Keratinocyte (primary cell): ENCODE measurements at regions not wholly inside any gene's neighbourhood (a gene's known extent, or its start where the extent isn't known, plus 50 kb on each side); places are given as distances from the start of the nearest gene placed in this dataset.

Experiments
- DNase-seq: peaks from one replicate; pipeline ENCODE4 v3.0.0-alpha.2; 2011; ENCODE audit warnings: low read depth, missing footprints, low spot score
- FAIRE-seq: peaks from 2 replicates; lab custom pipeline; 2011; peaks lifted over from hg19 to GRCh38; lab: Jason Lieb, UNC
- H2AFZ ChIP-seq: 2 replicates; pipeline ENCODE4 v1.6.0; 2012; ENCODE audit warnings: low read length, control low read depth, inconsistent platforms; ENCODE audit not compliant: control insufficient read depth
- H3K27ac ChIP-seq: 2 replicates; pipeline ENCODE4 v1.5.1; 2011; ENCODE audit warnings: low read length; ENCODE audit not compliant: control insufficient read depth, insufficient read depth
- H3K27me3 ChIP-seq: 3 replicates; pipeline ENCODE4 v1.6.0; 2011; ENCODE audit warnings: low read length; ENCODE audit not compliant: control insufficient read depth, insufficient read depth; ENCODE audit errors: extremely low read depth
- H3K36me3 ChIP-seq, 2 experiments: 2 replicates in 1 of 2; 3 replicates in 1 of 2; pipeline ENCODE4 v1.5.1; 2011; ENCODE audit warnings: low read length in 2 of 2, mild to moderate bottlenecking in 1 of 2; ENCODE audit not compliant: control insufficient read depth in 2 of 2, insufficient read depth in 2 of 2; ENCODE audit errors: extremely low read depth in 1 of 2
- H3K4me1 ChIP-seq: 3 replicates; pipeline ENCODE4 v1.5.1; 2011; ENCODE audit warnings: low read length; ENCODE audit not compliant: control insufficient read depth, insufficient read depth; ENCODE audit errors: extremely low read depth
- H3K4me2 ChIP-seq: 3 replicates; pipeline ENCODE4 v1.6.0; 2011; ENCODE audit warnings: low read depth, low read length; ENCODE audit not compliant: control insufficient read depth, insufficient read depth; ENCODE audit errors: extremely low read depth
- H3K4me3 ChIP-seq, 3 experiments: fragments of 200-600 bp in 1 of 3; sonication (generic) in 1 of 3; 2 replicates in 2 of 3; 3 replicates in 1 of 3; pipeline ENCODE4 v1.5.1; 2011 to 2016; ENCODE audit warnings: low read length in 3 of 3, mild to moderate bottlenecking in 3 of 3, control low read depth in 2 of 3, inconsistent platforms in 1 of 3, low read depth in 1 of 3, mixed read lengths in 1 of 3, mixed run types in 1 of 3, moderate library complexity in 1 of 3; ENCODE audit not compliant: control insufficient read depth in 2 of 3, insufficient read depth in 2 of 3; ENCODE audit errors: extremely low read depth in 1 of 3
- H3K79me2 ChIP-seq: 2 replicates; pipeline ENCODE4 v1.6.0; 2012; ENCODE audit warnings: low read length; ENCODE audit not compliant: control insufficient read depth, insufficient read depth
- H3K9ac ChIP-seq: 3 replicates; pipeline ENCODE4 v1.6.0; 2011; ENCODE audit warnings: low read length; ENCODE audit not compliant: control insufficient read depth, insufficient read depth; ENCODE audit errors: extremely low read depth
- H3K9me1 ChIP-seq: 3 replicates; pipeline ENCODE4 v1.6.0; 2011; ENCODE audit warnings: low read length; ENCODE audit not compliant: control insufficient read depth, insufficient read depth; ENCODE audit errors: extremely low read depth
- H3K9me3 ChIP-seq: 2 replicates; pipeline ENCODE4 v1.5.1; 2012; ENCODE audit warnings: low read depth, low read length; ENCODE audit not compliant: control insufficient read depth
- H4K20me1 ChIP-seq: 3 replicates; pipeline ENCODE4 v1.6.0; 2011; ENCODE audit warnings: low read length; ENCODE audit not compliant: control insufficient read depth, insufficient read depth; ENCODE audit errors: extremely low read depth
- EZH2 ChIP-seq: IDR thresholded peaks from one replicate; pipeline ENCODE4 v1.6.1; 2012; ENCODE audit warnings: inconsistent platforms, mild to moderate bottlenecking, low read length, moderate library complexity
- dilution Hi-C: fragments of 300-500 bp; cut with MboI; formaldehyde crosslinking; loops from one replicate; pipeline ENCODE4 v1.7.0; 2020; ENCODE audit warnings: low sequenced_read_pairs; ENCODE audit not compliant: extremely low pct_ligation_motif_present
- TF ChIP-seq, protein P1 (sequence below), 3 experiments: IDR thresholded peaks in 1 of 3; conservative IDR thresholded peaks in 1 of 3; optimal IDR thresholded peaks in 1 of 3; 2 replicates in 2 of 3; 3 replicates in 1 of 3; pipeline versions ENCODE3 to v1.5.1; 2011; ENCODE audit warnings: low read length in 3 of 3, mild to moderate bottlenecking in 3 of 3, moderate library complexity in 2 of 3, control low read depth in 1 of 3, inconsistent platforms in 1 of 3; ENCODE audit not compliant: insufficient read depth in 2 of 3; ENCODE audit errors: extremely low read depth in 1 of 3

- DNase-seq (no peak), FAIRE-seq (no peak)
- Histone ChIP-seq H4K20me1 (no peaks in the 10 kb centered on the region), H3K27me3 (no peaks in the 10 kb centered on the region), H3K4me3 (no peak overlapping the region), H3K36me3 (no peaks in the 10 kb centered on the region), H3K9ac (no peak overlapping the region), H2AFZ (no peak overlapping the region), H3K79me2 (no peaks in the 10 kb centered on the region), H3K27ac (no peak overlapping the region), H3K9me3 (no peaks in the 10 kb centered on the region), H3K4me2 (no peak overlapping the region), H3K4me1 (no peaks in the 10 kb centered on the region), H3K9me1 (no peaks in the 10 kb centered on the region)
- dilution Hi-C loops = no loop called here
- no peak for TF ChIP-seq EZH2
- TF ChIP-seq, protein P1, sequence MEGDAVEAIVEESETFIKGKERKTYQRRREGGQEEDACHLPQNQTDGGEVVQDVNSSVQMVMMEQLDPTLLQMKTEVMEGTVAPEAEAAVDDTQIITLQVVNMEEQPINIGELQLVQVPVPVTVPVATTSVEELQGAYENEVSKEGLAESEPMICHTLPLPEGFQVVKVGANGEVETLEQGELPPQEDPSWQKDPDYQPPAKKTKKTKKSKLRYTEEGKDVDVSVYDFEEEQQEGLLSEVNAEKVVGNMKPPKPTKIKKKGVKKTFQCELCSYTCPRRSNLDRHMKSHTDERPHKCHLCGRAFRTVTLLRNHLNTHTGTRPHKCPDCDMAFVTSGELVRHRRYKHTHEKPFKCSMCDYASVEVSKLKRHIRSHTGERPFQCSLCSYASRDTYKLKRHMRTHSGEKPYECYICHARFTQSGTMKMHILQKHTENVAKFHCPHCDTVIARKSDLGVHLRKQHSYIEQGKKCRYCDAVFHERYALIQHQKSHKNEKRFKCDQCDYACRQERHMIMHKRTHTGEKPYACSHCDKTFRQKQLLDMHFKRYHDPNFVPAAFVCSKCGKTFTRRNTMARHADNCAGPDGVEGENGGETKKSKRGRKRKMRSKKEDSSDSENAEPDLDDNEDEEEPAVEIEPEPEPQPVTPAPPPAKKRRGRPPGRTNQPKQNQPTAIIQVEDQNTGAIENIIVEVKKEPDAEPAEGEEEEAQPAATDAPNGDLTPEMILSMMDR (optimal IDR thresholded peaks at IDR 0.05 in 1 of 3, IDR thresholded peaks at IDR 0.05 in 1 of 3, conservative IDR thresholded peaks at IDR 0.05 in 1 of 3; ENCODE audit: extremely low read depth in 1 of 3, insufficient read depth in 2 of 3, low read length in 3 of 3) = no peak
These were observed 291.5 kb upstream of the SMIM31 start for GRCh38 chr4:164462471-164462870.

DNA sequence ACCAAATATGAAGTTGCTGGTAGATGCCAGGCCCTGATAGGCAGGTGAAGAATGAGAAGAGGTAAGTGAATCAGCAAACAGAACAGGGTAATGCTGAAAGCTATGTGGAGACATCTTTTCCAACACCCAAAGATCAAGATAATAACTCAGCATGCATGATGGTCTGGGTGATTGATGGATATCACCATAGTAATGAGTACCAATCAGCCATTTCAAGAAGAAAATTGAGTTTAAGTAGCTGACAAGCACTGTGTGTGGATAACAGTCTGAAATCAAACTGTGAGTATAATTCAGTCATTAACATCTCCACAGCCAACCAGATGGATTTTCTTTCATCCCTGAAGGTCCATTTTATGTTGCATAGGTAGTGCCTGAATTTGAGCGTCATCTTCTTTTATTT lies 289.6 kb upstream of the SMIM31 start:
- FAIRE-seq = no peak
- no peak for DNase-seq
- Histone ChIP-seq H4K20me1 (no peaks in the 10 kb centered on the region), H3K27me3 (no peaks in the 10 kb centered on the region), H3K79me2 (no peaks in the 10 kb centered on the region), H3K4me1 (no peaks in the 10 kb centered on the region), H3K36me3 (no peaks in the 10 kb centered on the region), H3K9me3 (no peaks in the 10 kb centered on the region), H3K27ac (no peak overlapping the region), H3K4me3 (no peak overlapping the region), H2AFZ (no peak overlapping the region), H3K9me1 (no peaks in the 10 kb centered on the region), H3K4me2 (no peak overlapping the region), H3K9ac (no peak overlapping the region)
- dilution Hi-C loops = no loop called here
- TF ChIP-seq, protein P1 (optimal IDR thresholded peaks at IDR 0.05 in 1 of 3, IDR thresholded peaks at IDR 0.05 in 1 of 3, conservative IDR thresholded peaks at IDR 0.05 in 1 of 3; ENCODE audit: extremely low read depth in 1 of 3, insufficient read depth in 2 of 3, low read length in 3 of 3) = no peak
- TF ChIP-seq EZH2 = no peak
